Adrenal gland (tissue), 9 donors: ENCODE measurements at regions not wholly inside any gene's neighbourhood (a gene's known extent, or its start where the extent isn't known, plus 50 kb on each side); places are given as distances from the start of the nearest gene placed in this dataset.

Experiments
- DNase-seq, 7 donors: peaks; one replicate each; pipeline ENCODE4 v3.0.0-alpha.2; 2019 to 2020
- H3K27ac ChIP-seq, 5 donors: fragments of 200-600 bp; sonication (generic) in 4 of 5; 1 replicate in 3 of 5; 2 replicates in 2 of 5; pipeline versions ENCODE4 v1.5.1 to v1.8.0; 2016 to 2020; ENCODE audit warnings: mild to moderate bottlenecking in 1 of 5
- H3K27me3 ChIP-seq: fragments of 200-600 bp; 2 replicates; pipeline ENCODE4 v1.8.0; 2021
- H3K36me3 ChIP-seq, 2 donors: fragments of 200-600 bp; replicated peaks in 1 of 2; 1 replicate in 1 of 2; 2 replicates in 1 of 2; pipeline versions ENCODE4 v1.5.1 to v1.8.0; 2018 to 2022
- H3K4me1 ChIP-seq, 2 donors: fragments of 200-600 bp; replicated peaks in 1 of 2; 1 replicate in 1 of 2; 2 replicates in 1 of 2; pipeline versions ENCODE4 v1.5.1 to v1.8.0; 2018 to 2021
- H3K4me3 ChIP-seq, 4 donors: fragments of 200-600 bp; sonication (generic) in 3 of 4; one replicate each; pipeline ENCODE4 v1.5.1; 2016 to 2018
- H3K9me3 ChIP-seq, 3 donors: fragments of 200-600 bp; sonication (generic) in 1 of 3; replicated peaks in 1 of 3; 1 replicate in 2 of 3; 2 replicates in 1 of 3; pipeline versions ENCODE4 v1.5.1 to v1.8.0; 2016 to 2021
- CTCF ChIP-seq, 6 experiments: fragments of 450-650 bp in 4 of 6; fragments of 200-600 bp in 2 of 6; sonication (generic) in 1 of 6; IDR thresholded peaks; 1 replicate in 5 of 6; 2 replicates in 1 of 6; pipeline versions ENCODE4 v1.5.1 to v1.8.0; 2016 to 2021; ENCODE audit warnings: antibody characterized with exemption in 6 of 6, mild to moderate bottlenecking in 2 of 6, moderate library complexity in 1 of 6
- POLR2A ChIP-seq, 2 donors: fragments of 450-650 bp; IDR thresholded peaks; one replicate each; pipeline ENCODE4 v1.6.1; 2017; ENCODE audit warnings: antibody characterized with exemption in 2 of 2, mild to moderate bottlenecking in 2 of 2, moderate library complexity in 1 of 2
- WGBS, 4 donors: extraction: QIAGEN DNeasy Blood & Tissue Kit in 2 of 4; methylation state at CpG; one replicate each; pipeline versions ENCODE4 v1.1.5 to v1.1.7; 2013 to 2017; 5-methylcytosine and 5-hydroxymethylcytosine counted together
- intact Hi-C, 2 donors: fragments of 100-400 bp; cut with DNase I; formaldehyde crosslinking; loops; one replicate each; pipeline versions ENCODE4 v1.14.1 to v1.15.0; 2022 to 2023
- donor health status: healthy with polysubstance abuse.
- donor health status: Bipolar disorder and iron deficiency.
- donor health status: DM: yes; HTN: yes; CAD: no.
- donor health status: DM: no; HTN: no; CAD: no.
- donor health status: DM: no; HTN: no; CAD: no.

- Histone ChIP-seq H3K4me1 (no peaks in the 10 kb centered on the region), H3K36me3 (no peaks in the 10 kb centered on the region), H3K9me3 (no peaks in the 10 kb centered on the region), H3K27me3 (no peaks in the 10 kb centered on the region), H3K27ac (no peak overlapping the region), H3K4me3 (no peak overlapping the region)
- no peak for DNase-seq
- TF ChIP-seq POLR2A (IDR thresholded peaks at IDR 0.05), result no peak
- no peak for TF ChIP-seq CTCF (IDR thresholded peaks at IDR 0.05)
- intact Hi-C loops, result no loop called here
- 50 to 72% (median 69%) methylated on average over 4 of the region's 4 CpGs for WGBS, 4 donors
Measured at GRCh38 chr1:112322983-112323678, 72.9 kb upstream of the CTTNBP2NL start.

- intact Hi-C loops, result no loop called here
- H3K4me1 ChIP-seq, result no peaks in the 10 kb centered on the region
- no peaks in the 10 kb centered on the region for H3K9me3 ChIP-seq
- DNase-seq, result no peak
- TF ChIP-seq POLR2A (IDR thresholded peaks at IDR 0.05) (no peak), CTCF (IDR thresholded peaks at IDR 0.05) (no peak)
- no peak overlapping the region for H3K4me3 ChIP-seq
- H3K27ac ChIP-seq, result no peak overlapping the region
- WGBS, 4 donors, result 25 to 59% (median 37%) methylated on average over 14 to 15 of the region's 15 CpGs
- H3K27me3 ChIP-seq, result no peaks in the 10 kb centered on the region
- H3K36me3 ChIP-seq, result no peaks in the 10 kb centered on the region
Measured at GRCh38 chr1:112325504-112325903, 70.5 kb upstream of the CTTNBP2NL start.

- 61 to 90% (median 84%) methylated on average over 3 of the region's 3 CpGs for WGBS, 4 donors
- no peak overlapping the region for H3K27ac ChIP-seq
- H3K36me3 ChIP-seq, result no peaks in the 10 kb centered on the region
- H3K4me1 ChIP-seq, result no peaks in the 10 kb centered on the region
- TF ChIP-seq CTCF (IDR thresholded peaks at IDR 0.05) (no peak), POLR2A (IDR thresholded peaks at IDR 0.05) (no peak)
- DNase-seq, result no peak
- H3K4me3 ChIP-seq, result no peak overlapping the region
- no peaks in the 10 kb centered on the region for H3K9me3 ChIP-seq
- intact Hi-C loops, result no loop called here
- H3K27me3 ChIP-seq, result no peaks in the 10 kb centered on the region
Measured at GRCh38 chr1:112328600-112328999, 67.4 kb upstream of the CTTNBP2NL start.

- no peak overlapping the region for H3K4me3 ChIP-seq
- TF ChIP-seq POLR2A (IDR thresholded peaks at IDR 0.05), result no peak
- WGBS, 4 donors, result 62 to 73% (median 68%) methylated on average over 9 of the region's 9 CpGs
- no peaks in the 10 kb centered on the region for H3K36me3 ChIP-seq
- intact Hi-C loops, result no loop called here
- no peaks in the 10 kb centered on the region for H3K9me3 ChIP-seq
- H3K27ac ChIP-seq, result no peak overlapping the region
- no peaks in the 10 kb centered on the region for H3K4me1 ChIP-seq
- no peak for DNase-seq
- H3K27me3 ChIP-seq, result no peaks in the 10 kb centered on the region
Measured at GRCh38 chr1:112332176-112333150, 63.6 kb upstream of the CTTNBP2NL start.
